Activated T-helper 2 cell treated with anti-CD3 and anti-CD28 coated beads, Interferon-gamma antibody, Interleukin-2, Interleukin-4, amounts not matched to agents 10 μg/mL and 5 μg/mL and 100 μg/mL, durations not matched to agents 14 hours and 24 hours and 36 hours (primary cell): ENCODE measurements at regions not wholly inside any gene's neighbourhood (a gene's known extent, or its start where the extent isn't known, plus 50 kb on each side); places are given as distances from the start of the nearest gene placed in this dataset.
"Not testable (repeated sequence)": the region's sequence is repeated elsewhere in the genome, so short reads cannot be mapped to it uniquely, and the experiment has no call there.

ENCODE experiments used
- DNase-seq: peaks from one replicate; pipeline ENCODE4 v3.0.0; 2021; ENCODE audit warnings: low spot score
- H3K27ac Mint-ChIP-seq: one replicate; pipeline ENCODE4 v1.8.0; 2021; ENCODE audit warnings: mixed read lengths
- H3K27me3 Mint-ChIP-seq: one replicate; pipeline ENCODE4 v1.8.0; 2021; ENCODE audit warnings: low read depth, mixed read lengths
- H3K36me3 Mint-ChIP-seq: one replicate; pipeline ENCODE4 v1.8.0; 2021; ENCODE audit warnings: low read depth, mixed read lengths
- H3K4me1 Mint-ChIP-seq: one replicate; pipeline ENCODE4 v1.8.0; 2021; ENCODE audit warnings: low read depth, mixed read lengths
- H3K4me3 Mint-ChIP-seq: one replicate; pipeline ENCODE4 v1.8.0; 2021; ENCODE audit warnings: low read depth, mild to moderate bottlenecking, moderate library complexity, mixed read lengths
- H3K9me3 Mint-ChIP-seq: one replicate; pipeline ENCODE4 v1.8.0; 2021; ENCODE audit warnings: mixed read lengths
- intact Hi-C: fragments of 100-400 bp; cut with micrococcal nuclease; formaldehyde crosslinking; loops from one replicate; pipeline ENCODE4 v1.15.1; 2023

GRCh38 chr16:85230764-85231383, 118.6 kb upstream of the CIBAR2 start:
- H3K36me3 Mint-ChIP-seq, H3K4me3 Mint-ChIP-seq, H3K9me3 Mint-ChIP-seq, intact Hi-C loops, DNase-seq, H3K27ac Mint-ChIP-seq, H3K27me3 Mint-ChIP-seq, H3K4me1 Mint-ChIP-seq: not testable (repeated sequence)

DNA sequence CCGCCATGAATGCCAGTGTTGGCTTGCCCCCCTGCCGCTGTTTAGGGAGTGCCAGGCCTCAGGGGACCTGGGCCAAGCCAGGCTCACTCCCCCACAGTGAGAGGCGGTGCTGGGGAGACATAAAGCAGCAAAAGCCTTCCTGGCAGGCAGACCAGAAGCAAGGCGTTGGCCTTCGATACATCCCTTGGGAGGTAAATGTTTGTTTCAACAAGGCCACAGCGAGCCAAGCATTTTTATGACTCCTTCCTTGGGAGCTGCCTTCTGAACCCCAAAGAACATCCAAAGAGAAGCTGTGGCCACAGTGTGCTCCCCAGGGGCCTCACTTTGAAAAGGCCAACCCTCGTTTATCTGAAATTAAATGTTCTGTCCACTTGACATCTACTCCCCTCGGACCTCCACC, 119.7 kb upstream of the CIBAR2 start:
- Mint-ChIP-seq H3K36me3 (no peaks in the 10 kb centered on the region), H3K4me1 (no peaks in the 10 kb centered on the region), H3K27ac (no peak overlapping the region), H3K4me3 (no peak overlapping the region), H3K27me3 (peaks cover 15% of the 10 kb centered on the region), H3K9me3 (no peaks in the 10 kb centered on the region)
- intact Hi-C loops, result no loop called here
- DNase-seq, result no peak

- Mint-ChIP-seq H3K9me3 (no peaks in the 10 kb centered on the region), H3K4me1 (no peaks in the 10 kb centered on the region), H3K27ac (no peak overlapping the region), H3K4me3 (no peak overlapping the region), H3K36me3 (no peaks in the 10 kb centered on the region), H3K27me3 (peaks cover 15% of the 10 kb centered on the region)
- intact Hi-C loops, result no loop called here
- DNase-seq, result no peak
Measured at GRCh38 chr16:85232369-85233142, 120.3 kb upstream of the CIBAR2 start.

- H3K4me3 Mint-ChIP-seq, result no peak overlapping the region
- H3K27me3 Mint-ChIP-seq, result peaks cover 17% of the 10 kb centered on the region
- H3K9me3 Mint-ChIP-seq, result no peaks in the 10 kb centered on the region
- intact Hi-C loops, result no loop called here
- no peaks in the 10 kb centered on the region for H3K36me3 Mint-ChIP-seq
- no peak for DNase-seq
- no peak overlapping the region for H3K27ac Mint-ChIP-seq
- no peaks in the 10 kb centered on the region for H3K4me1 Mint-ChIP-seq
Measured at GRCh38 chr16:85233516-85233915, 121.2 kb upstream of the CIBAR2 start.

GRCh38 chr16:85234310-85235204, 122.3 kb upstream of the CIBAR2 start:
- Mint-ChIP-seq H3K27ac (no peak overlapping the region), H3K36me3 (no peaks in the 10 kb centered on the region), H3K4me1 (no peaks in the 10 kb centered on the region), H3K4me3 (no peak overlapping the region), H3K27me3 (peaks cover 17% of the 10 kb centered on the region), H3K9me3 (no peaks in the 10 kb centered on the region)
- intact Hi-C loops, result no loop called here
- no peak for DNase-seq

DNA sequence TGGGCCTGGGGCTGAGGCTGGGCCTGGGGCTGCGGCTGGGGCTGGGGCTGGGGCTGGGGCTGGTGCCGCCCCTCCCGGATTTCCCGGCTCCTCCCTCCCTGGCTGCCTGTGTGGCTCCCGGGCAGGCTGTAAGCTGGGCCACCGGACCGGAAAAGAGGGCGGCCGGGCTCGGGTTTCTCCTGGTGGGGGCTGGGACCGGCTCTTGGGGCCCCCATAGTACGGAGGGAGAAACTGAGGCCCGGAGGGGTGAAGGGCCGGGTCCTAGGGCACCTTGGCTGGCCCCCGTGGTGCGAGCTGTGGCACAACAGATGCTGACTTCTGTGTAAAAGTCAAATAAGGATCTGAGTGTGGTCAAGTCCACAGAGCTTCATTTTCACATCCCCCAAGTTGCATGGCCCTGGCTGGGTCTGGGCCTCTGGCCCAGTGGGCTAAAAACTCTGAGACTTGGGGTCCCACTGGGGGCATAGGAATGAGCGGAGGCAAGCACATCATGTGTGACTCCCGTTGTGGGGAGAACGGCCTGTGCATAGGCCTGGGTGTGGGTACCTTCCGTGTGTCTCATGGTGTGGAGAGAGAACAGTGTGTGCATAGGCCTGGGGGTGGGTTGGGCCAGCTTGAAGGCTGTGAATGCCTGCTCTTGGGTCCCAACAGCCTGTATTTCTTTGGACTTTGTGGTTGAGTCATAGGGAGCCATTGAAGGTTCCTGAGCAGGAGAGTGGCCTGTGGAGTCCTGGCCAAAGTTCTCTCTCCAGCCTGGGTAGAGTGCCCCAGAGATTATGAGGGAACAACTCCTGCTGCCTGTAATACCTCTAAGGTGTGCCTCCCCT, 123.9 kb upstream of the CIBAR2 start:
- Mint-ChIP-seq H3K4me1 (no peaks in the 10 kb centered on the region), H3K27me3 (peaks cover 17% of the 10 kb centered on the region), H3K36me3 (no peaks in the 10 kb centered on the region), H3K27ac (no peak overlapping the region), H3K9me3 (no peaks in the 10 kb centered on the region), H3K4me3 (no peak overlapping the region)
- intact Hi-C loops, result no loop called here
- no peak for DNase-seq

GRCh38 chr16:85236818-85237150, 124.5 kb upstream of the CIBAR2 start:
- Mint-ChIP-seq H3K9me3 (no peaks in the 10 kb centered on the region), H3K36me3 (no peaks in the 10 kb centered on the region), H3K27me3 (peaks cover 17% of the 10 kb centered on the region), H3K27ac (no peak overlapping the region), H3K4me3 (no peak overlapping the region), H3K4me1 (no peaks in the 10 kb centered on the region)
- intact Hi-C loops, result no loop called here
- DNase-seq, result no peak

DNA sequence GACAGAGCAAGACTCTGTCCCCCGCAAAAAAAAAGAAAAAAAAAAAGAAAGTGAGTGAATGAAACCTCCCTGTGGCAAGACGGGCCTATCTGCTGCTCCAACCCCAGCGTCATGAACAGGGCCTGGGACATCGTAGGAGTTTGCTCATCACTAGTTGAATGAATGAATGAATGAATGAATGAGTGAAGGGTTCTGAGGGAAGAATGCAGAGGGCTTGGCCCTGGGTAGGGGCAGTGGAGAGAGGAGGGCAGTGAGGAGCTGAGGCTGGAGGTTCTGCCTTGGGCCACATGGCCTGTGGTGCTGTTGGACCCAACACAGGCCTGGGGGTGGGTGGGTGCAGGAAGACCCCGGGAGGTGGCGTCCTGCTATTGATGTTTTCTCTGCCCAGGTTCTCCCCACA, 125.5 kb upstream of the CIBAR2 start:
- no peaks in the 10 kb centered on the region for H3K4me1 Mint-ChIP-seq
- H3K27ac Mint-ChIP-seq, result no peak overlapping the region
- intact Hi-C loops, result no loop called here
- no peak overlapping the region for H3K4me3 Mint-ChIP-seq
- H3K27me3 Mint-ChIP-seq, result peaks cover 17% of the 10 kb centered on the region
- DNase-seq, result no peak
- no peaks in the 10 kb centered on the region for H3K36me3 Mint-ChIP-seq
- H3K9me3 Mint-ChIP-seq, result no peaks in the 10 kb centered on the region

DNA sequence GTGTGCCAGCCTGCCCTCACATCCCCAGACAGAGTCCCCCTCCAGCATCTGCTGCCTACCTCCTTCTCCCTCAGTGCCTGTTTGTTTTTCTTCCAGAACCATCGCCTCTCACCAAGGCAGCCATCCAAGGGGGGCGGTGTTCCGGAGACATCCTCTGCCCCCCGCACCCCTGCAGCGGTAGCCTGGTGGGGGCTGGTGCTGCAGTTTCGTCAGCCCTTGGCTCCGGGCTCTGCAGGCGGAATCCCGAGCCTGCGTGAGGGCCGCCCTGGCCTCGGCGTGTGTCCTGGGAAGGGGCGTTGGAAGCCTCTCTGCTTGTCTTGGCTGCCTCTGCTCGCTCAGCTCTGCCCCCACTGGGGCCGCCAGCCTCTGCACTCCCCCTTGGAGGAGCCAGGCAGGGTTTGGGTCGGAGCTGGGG, 126.0 kb upstream of the CIBAR2 start:
- H3K27me3 Mint-ChIP-seq, result peaks cover 17% of the 10 kb centered on the region
- H3K4me3 Mint-ChIP-seq, result no peak overlapping the region
- H3K9me3 Mint-ChIP-seq, result no peaks in the 10 kb centered on the region
- H3K36me3 Mint-ChIP-seq, result no peaks in the 10 kb centered on the region
- no peak overlapping the region for H3K27ac Mint-ChIP-seq
- no peaks in the 10 kb centered on the region for H3K4me1 Mint-ChIP-seq
- DNase-seq, result no peak
- intact Hi-C loops, result no loop called here

DNA sequence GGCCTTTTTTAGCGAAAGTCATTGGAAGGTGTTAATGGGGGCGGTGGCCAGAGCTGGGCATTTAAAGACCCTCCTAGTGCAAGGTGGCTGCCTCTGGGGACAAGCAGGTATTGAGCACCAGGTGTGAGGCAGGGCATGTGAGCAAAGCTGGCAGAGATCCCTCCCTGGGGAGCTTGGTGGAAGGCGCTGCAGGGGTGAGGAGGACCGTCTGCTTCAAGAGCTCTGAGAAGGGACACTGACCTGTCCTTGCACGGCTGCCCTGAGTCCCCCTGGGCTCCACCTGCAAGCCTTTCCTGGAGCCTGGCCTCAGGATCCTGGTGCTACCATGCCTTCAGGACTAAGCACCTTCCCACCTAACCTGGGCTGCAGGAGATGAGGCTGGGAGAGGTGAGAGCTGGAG, 127.0 kb upstream of the CIBAR2 start:
- no peak overlapping the region for H3K4me3 Mint-ChIP-seq
- peaks cover 11% of the 10 kb centered on the region for H3K27me3 Mint-ChIP-seq
- DNase-seq, result no peak
- H3K4me1 Mint-ChIP-seq, result no peaks in the 10 kb centered on the region
- H3K36me3 Mint-ChIP-seq, result no peaks in the 10 kb centered on the region
- intact Hi-C loops, result no loop called here
- no peaks in the 10 kb centered on the region for H3K9me3 Mint-ChIP-seq
- H3K27ac Mint-ChIP-seq, result no peak overlapping the region

DNA sequence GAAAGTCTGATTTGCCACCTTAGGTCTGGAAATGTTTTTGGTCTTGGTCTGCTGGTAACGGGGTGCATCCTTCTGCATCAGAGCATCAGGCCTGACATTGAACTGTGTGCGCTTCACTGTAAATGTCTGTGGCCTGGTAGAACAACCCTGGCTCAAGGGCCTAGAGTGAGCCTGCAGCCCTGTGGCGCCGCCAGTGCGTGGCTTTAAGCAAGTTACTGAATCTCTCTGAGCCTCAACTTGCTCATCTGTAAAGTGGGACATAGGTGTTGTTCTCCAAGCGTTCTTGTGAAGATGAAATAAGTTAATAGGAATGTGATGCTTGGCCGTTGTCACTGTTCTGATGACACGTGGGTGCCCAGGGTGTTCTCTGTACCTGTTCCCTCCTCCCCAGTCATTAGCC, 127.6 kb upstream of the CIBAR2 start:
- H3K27me3 Mint-ChIP-seq, result peaks cover 9% of the 10 kb centered on the region
- H3K27ac Mint-ChIP-seq, result no peak overlapping the region
- DNase-seq, result no peak
- no peaks in the 10 kb centered on the region for H3K4me1 Mint-ChIP-seq
- H3K9me3 Mint-ChIP-seq, result no peaks in the 10 kb centered on the region
- H3K36me3 Mint-ChIP-seq, result no peaks in the 10 kb centered on the region
- intact Hi-C loops, result no loop called here
- H3K4me3 Mint-ChIP-seq, result no peak overlapping the region

GRCh38 chr16:85240982-85241924, 129.0 kb upstream of the CIBAR2 start:
- no peak overlapping the region for H3K4me3 Mint-ChIP-seq

More at GRCh38 chr16:85240982-85241924, 129.0 kb upstream of the CIBAR2 start:
- Mint-ChIP-seq H3K27ac (no peak overlapping the region), H3K36me3 (no peaks in the 10 kb centered on the region), H3K4me1 (no peaks in the 10 kb centered on the region), H3K9me3 (no peaks in the 10 kb centered on the region), H3K27me3 (peaks cover 8% of the 10 kb centered on the region)
- intact Hi-C loops, result no loop called here
- DNase-seq, result no peak
